DMS153 treated with DMSO at 0.1 percent for 48 hours (cell line): ENCODE measurements at regions not wholly inside any gene's neighbourhood (a gene's known extent, or its start where the extent isn't known, plus 50 kb on each side); places are given as distances from the start of the nearest gene placed in this dataset.

Experiments used
- DNase-seq: peaks from one replicate; lab custom pipeline; 2025; ENCODE audit not compliant: unreplicated experiment; lab: John Stamatoyannopoulos, UW

GRCh38 chr4:30281986-30282385, 438.2 kb upstream of the PCDH7 start:
- no peak for DNase-seq

DNA sequence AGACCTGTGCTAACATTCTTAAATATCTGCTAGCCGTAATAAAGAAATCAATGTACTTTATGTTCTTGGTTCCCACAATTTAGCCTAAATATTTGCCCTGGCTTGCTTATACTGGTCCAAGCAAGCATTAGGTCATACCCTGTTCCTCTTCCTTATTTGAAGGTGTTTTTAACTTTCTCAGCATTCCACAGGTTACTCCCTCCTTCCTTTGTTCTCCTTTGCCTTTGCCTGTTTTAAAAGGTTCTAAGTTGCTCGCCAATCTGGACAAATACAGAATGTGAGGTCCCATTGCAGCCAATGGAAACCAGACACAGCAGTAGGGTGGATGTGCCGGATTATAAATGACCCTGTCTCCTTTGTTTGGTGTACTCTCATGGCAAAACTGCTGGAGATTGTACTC, 436.8 kb upstream of the PCDH7 start:
- no peak for DNase-seq

- DNase-seq = no peak
These were observed 425.9 kb upstream of the PCDH7 start for GRCh38 chr4:30294295-30294694.

GRCh38 chr4:30295652-30296051, 424.5 kb upstream of the PCDH7 start:
- DNase-seq = no peak

DNA sequence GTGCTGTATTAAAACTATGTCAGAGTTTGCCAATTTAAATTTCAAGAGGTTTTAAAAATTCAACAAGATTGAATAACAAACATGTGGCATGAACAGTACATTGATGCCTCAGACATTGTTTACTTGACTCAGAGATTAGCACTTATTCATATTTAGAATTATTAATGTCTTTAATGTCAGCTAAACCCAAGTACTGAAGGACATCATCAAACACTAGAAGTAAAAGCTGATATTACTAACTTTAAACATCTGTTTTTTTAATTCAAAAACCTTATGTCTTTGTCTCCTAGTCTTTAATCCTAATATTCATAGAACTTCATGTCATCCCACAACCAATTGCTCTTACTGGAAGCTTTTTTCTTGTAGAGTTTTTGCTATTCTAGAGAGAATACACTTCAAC, 406.2 kb upstream of the PCDH7 start:
- DNase-seq = no peak

DNA sequence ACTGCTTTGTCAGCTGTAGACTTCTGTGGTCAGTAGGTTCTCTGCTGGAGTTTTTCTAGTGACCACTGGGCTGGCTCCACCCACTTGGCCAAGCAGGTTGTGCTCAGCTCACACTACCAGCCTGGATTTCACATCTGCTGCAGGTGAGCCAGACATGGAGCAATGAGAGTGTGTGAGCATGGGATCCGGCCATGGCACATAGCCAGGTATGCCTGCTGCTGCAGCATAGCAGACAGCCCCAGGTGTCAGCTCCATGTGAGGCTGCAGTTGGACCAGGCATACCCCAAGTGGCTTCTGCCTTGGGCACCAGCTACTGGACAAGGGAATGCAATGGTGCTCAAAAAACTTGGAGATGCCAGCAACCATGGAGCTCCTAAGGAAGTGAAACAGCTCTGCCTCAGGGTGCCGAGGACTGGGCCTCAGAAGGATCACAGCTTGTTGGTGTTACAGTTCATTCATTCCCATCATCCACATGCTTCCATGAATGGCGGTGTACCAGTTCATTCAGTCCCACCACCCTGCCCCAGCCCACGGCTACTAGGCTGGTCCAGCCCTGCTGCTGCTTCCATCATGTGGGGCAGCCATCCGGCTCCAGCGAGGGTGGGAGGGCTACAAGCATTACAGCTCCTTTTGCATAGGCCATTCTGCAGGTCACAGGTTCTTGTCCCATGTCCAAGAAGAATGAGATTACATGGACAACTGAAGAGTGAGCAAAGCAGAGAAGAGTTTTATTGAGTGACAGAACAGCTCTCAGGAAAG, 389.1 kb upstream of the PCDH7 start:
- DNase-seq = no peak

DNA sequence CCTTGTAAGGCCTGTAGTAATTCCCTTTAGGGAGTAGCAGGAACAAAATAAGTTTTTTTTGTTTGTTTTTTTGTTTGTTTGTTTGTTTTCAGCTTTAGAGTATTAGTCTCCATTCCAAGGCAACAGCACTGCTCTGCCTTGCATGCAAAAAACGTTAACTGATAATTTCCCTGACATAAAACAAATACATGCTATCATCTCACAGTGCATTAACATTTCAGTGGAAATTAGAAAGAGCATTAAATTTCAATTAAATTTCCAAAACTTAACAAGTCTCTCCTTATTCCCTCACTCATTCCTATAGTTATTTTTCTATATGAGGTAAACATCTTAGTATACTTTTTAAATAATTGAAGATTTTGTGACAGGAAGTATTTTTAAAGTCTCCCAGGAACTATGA, 378.4 kb upstream of the PCDH7 start:
- DNase-seq = no peak

- DNase-seq = no peak
These were observed 369.9 kb upstream of the PCDH7 start for GRCh38 chr4:30350288-30350687.

GRCh38 chr4:30354605-30355004, 365.6 kb upstream of the PCDH7 start:
- DNase-seq = no peak

- no peak for DNase-seq
These were observed 357.7 kb upstream of the PCDH7 start for GRCh38 chr4:30362436-30362835.

GRCh38 chr4:30370105-30370504, 350.1 kb upstream of the PCDH7 start:
- no peak for DNase-seq

DNA sequence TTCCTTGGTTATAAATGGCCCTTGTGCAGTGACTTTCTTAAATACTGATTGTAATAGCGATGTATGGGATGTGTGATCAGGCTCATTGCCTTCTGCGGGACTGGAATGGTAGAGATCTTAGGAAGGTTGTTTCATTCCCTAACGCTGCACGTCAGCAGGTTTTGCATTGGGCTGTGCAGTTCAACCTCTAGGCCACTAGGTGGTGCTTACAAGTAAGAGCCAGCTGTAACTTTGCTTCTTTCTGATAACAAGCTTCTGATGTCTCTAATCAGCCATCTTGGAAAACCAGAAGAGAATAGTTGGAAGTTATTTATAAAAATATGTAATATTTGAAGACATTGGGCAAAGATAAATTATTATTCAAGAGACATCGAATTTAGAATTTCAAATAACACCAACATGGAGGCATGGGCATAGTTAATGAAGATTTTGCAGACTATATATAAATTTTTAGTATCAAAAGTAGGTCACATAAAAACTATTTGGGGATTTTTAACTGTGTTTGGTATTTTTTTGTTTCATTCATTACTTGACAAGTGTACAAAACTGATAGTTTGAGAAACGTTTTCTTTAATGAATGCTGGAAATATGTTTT, 339.7 kb upstream of the PCDH7 start:
- peak; percentile 1 for DNase-seq

DNA sequence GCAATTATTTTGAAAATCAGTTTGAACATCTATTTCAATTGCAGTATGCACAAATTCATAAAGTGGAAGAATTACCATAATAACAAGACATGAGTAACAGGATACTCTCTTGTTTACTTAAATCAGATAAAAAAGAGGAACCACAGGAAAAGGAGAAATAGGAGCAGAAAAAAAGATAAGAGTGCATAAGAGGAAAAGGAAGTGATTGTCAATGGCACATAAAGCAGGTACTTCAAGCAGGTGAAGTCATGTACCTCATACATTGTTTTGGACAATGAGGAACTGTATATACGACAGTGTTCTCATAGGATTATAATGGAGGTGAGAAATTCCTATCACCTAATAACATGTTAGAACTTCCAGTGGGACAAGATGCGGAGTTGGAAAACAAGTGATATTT, 334.5 kb upstream of the PCDH7 start:
- no peak for DNase-seq

- DNase-seq = no peak
These were observed 333.8 kb upstream of the PCDH7 start for GRCh38 chr4:30386266-30386895.

DNA sequence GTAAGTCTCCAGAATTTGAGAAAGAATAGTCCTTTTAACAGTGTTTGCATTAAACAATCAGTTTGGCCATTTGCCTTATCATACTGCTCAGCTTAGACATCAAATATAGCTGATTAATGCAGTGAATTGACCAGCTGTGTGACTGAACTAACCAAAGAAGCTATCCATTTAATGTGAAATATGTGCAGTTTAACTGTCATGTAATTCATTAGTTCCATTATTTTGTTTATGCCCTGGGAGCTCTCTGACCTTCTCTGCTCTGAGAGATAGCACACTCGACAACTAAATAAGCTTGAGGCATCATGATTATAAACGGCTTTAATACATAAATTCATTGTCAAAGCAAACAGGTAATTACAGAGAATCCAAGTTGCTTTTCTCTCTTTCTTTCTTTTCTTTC, 324.3 kb upstream of the PCDH7 start:
- no peak for DNase-seq

DNA sequence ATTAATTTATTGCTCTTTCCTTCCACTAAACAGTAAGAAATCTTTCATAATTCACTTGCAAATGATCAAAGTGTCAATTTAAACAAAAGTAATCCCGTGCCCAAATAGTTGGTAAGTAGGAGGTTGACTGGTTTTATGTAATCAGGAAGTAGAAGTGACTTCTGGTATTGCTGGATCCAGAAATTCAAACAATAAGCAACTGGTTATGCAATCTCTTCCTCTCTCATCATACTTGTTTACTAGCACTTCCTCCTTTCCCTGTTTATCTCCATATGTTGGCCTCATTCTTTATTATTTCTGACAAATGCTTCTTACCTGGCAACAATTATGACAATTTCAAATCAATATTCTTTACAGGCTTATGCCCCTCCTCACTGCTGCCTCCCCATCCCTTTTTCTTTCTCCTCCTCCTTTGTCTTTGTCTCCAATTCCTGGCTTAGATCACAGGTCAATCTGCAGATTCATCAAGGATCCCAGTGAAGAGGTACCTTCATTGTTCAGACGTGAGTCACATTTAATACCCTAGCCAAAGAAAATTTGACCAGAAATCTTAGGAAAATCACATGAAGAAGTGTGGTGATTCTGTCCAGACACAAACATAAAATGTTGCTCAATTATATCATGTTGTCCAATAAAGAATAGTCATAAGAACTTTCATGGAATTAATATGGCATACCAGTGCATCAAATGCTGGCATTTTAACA, 323.2 kb upstream of the PCDH7 start:
- no peak for DNase-seq

- no peak for DNase-seq
These were observed 320.7 kb upstream of the PCDH7 start for GRCh38 chr4:30399476-30399875.

DNA sequence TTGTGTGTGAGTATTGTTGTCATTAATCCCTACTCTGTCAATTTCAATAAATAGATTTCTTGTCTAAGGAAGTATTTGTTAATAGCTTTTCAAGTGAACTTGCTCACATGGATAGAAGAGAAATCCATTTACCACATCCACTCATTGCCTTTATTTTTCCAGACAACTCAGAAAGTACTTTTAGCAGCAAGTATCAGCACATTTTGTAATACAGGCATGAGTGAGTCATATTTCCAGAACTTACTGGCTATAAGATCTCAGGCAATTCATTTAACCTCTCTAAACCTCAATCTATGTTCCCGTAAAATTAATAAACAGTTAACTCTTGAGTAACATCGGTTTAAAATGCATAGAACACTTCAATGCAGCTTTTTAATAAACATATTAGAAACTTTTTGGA, 317.9 kb upstream of the PCDH7 start:
- no peak for DNase-seq

DNA sequence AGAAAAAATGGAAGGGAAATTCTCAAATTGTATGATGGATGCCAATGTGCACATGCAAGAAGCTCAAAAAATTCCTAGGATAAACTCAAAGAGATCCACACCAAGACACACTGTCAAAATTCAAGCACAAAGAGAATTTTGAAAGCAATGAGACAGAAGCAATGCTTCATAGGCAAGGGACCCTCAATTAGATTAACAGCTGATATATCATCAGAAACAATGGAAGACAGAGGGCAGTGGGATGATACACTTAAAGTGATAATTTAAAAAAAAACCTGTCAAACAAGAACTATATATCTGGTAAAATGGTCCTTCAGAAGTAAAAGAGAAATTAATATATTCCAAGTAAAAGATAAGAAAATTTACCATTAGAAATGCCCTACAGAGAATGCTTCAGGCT, 306.3 kb upstream of the PCDH7 start:
- DNase-seq = no peak

GRCh38 chr4:30416547-30416946, 303.6 kb upstream of the PCDH7 start:
- DNase-seq = no peak

GRCh38 chr4:30427932-30428331, 292.2 kb upstream of the PCDH7 start:
- no peak for DNase-seq
